ENCODE measurements at regions not wholly inside any gene's neighbourhood (a gene's known extent, or its start where the extent isn't known, plus 50 kb on each side); places are given as distances from the start of the nearest gene placed in this dataset.

DNA sequence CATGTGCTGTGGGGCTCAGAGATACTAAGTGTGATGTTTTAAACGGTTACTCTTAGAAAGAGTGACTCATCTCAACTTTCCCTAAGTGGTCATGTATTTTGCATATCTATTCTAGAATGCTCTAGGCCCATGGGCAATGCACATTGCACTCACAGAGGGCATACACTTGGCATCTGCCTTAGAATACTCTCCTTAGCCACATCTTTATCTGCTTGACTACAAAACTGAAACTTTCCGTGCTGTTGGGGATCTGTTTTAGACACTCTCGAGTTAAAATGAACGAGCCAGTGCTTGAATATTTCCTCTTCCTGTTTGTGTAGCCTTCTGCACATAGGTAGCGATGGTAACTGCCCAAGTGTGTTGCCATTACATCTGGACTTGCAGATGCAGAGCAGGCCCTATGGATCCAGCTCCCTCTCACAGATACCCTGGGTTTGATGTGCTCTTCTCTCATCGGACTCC is 180.5 kb downstream of the CAND1 start:
- TF ChIP-seq TAF1 (IDR thresholded peaks at IDR 0.05; ENCODE audit: low read depth) (no peak), POLR2AphosphoS5 (IDR thresholded peaks at IDR 0.05) (no peak), EZH2 (IDR thresholded peaks at IDR 0.05; ENCODE audit: borderline replicate concordance, insufficient read depth, low read length, poor library complexity, severe bottlenecking) (no peak), SMC3 (conservative IDR thresholded peaks at IDR 0.05; ENCODE audit: poor library complexity) (no peak), RAD21 (conservative IDR thresholded peaks at IDR 0.05) (no peak), EP300 (conservative IDR thresholded peaks at IDR 0.05; ENCODE audit: poor library complexity, severe bottlenecking) (no peak), MXI1 (conservative IDR thresholded peaks at IDR 0.05; ENCODE audit: poor library complexity, severe bottlenecking) (no peak)
- TF ChIP-seq, protein P1, sequence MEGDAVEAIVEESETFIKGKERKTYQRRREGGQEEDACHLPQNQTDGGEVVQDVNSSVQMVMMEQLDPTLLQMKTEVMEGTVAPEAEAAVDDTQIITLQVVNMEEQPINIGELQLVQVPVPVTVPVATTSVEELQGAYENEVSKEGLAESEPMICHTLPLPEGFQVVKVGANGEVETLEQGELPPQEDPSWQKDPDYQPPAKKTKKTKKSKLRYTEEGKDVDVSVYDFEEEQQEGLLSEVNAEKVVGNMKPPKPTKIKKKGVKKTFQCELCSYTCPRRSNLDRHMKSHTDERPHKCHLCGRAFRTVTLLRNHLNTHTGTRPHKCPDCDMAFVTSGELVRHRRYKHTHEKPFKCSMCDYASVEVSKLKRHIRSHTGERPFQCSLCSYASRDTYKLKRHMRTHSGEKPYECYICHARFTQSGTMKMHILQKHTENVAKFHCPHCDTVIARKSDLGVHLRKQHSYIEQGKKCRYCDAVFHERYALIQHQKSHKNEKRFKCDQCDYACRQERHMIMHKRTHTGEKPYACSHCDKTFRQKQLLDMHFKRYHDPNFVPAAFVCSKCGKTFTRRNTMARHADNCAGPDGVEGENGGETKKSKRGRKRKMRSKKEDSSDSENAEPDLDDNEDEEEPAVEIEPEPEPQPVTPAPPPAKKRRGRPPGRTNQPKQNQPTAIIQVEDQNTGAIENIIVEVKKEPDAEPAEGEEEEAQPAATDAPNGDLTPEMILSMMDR (IDR thresholded peaks at IDR 0.05; ENCODE audit: poor library complexity, severe bottlenecking) = no peak
- TF ChIP-seq, protein P2, sequence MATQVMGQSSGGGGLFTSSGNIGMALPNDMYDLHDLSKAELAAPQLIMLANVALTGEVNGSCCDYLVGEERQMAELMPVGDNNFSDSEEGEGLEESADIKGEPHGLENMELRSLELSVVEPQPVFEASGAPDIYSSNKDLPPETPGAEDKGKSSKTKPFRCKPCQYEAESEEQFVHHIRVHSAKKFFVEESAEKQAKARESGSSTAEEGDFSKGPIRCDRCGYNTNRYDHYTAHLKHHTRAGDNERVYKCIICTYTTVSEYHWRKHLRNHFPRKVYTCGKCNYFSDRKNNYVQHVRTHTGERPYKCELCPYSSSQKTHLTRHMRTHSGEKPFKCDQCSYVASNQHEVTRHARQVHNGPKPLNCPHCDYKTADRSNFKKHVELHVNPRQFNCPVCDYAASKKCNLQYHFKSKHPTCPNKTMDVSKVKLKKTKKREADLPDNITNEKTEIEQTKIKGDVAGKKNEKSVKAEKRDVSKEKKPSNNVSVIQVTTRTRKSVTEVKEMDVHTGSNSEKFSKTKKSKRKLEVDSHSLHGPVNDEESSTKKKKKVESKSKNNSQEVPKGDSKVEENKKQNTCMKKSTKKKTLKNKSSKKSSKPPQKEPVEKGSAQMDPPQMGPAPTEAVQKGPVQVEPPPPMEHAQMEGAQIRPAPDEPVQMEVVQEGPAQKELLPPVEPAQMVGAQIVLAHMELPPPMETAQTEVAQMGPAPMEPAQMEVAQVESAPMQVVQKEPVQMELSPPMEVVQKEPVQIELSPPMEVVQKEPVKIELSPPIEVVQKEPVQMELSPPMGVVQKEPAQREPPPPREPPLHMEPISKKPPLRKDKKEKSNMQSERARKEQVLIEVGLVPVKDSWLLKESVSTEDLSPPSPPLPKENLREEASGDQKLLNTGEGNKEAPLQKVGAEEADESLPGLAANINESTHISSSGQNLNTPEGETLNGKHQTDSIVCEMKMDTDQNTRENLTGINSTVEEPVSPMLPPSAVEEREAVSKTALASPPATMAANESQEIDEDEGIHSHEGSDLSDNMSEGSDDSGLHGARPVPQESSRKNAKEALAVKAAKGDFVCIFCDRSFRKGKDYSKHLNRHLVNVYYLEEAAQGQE (IDR thresholded peaks at IDR 0.05; ENCODE audit: borderline replicate concordance) = no peak

Measured in neural cell (in vitro differentiated cells).